K562 (cell line): ENCODE measurements at regions not wholly inside any gene's neighbourhood (a gene's known extent, or its start where the extent isn't known, plus 50 kb on each side); places are given as distances from the start of the nearest gene placed in this dataset.

ENCODE experiments used
- SETDB1 ChIP-seq: IDR thresholded peaks from one replicate; pipeline ENCODE4 v1.6.1; 2012; ENCODE audit warnings: low read length, control low read depth, inconsistent platforms
- TF ChIP-seq, protein P1 (sequence below): sonication (generic); formaldehyde crosslinking; IDR thresholded peaks from 2 replicates; pipeline ENCODE4 v1.8.1; 2023; ENCODE audit warnings: mild to moderate bottlenecking, missing genetic modification reagents

- TF ChIP-seq, protein P1, sequence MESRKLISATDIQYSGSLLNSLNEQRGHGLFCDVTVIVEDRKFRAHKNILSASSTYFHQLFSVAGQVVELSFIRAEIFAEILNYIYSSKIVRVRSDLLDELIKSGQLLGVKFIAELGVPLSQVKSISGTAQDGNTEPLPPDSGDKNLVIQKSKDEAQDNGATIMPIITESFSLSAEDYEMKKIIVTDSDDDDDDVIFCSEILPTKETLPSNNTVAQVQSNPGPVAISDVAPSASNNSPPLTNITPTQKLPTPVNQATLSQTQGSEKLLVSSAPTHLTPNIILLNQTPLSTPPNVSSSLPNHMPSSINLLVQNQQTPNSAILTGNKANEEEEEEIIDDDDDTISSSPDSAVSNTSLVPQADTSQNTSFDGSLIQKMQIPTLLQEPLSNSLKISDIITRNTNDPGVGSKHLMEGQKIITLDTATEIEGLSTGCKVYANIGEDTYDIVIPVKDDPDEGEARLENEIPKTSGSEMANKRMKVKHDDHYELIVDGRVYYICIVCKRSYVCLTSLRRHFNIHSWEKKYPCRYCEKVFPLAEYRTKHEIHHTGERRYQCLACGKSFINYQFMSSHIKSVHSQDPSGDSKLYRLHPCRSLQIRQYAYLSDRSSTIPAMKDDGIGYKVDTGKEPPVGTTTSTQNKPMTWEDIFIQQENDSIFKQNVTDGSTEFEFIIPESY (CRISPR knock-in tag), result no peak
- no peak for TF ChIP-seq SETDB1
Observed at GRCh38 chr6:105482227-105482844, 79.5 kb upstream of the PREP start.
